ENCODE measurements at regions not wholly inside any gene's neighbourhood (a gene's known extent, or its start where the extent isn't known, plus 50 kb on each side); places are given as distances from the start of the nearest gene placed in this dataset.

- ATAC-seq (no peak), DNase-seq (no peak)
- intact Hi-C loops (cut with DNase I) = no loop called here
- H3K4me1 ChIP-seq = no peaks in the 10 kb centered on the region
- no peaks in the 10 kb centered on the region for H3K36me3 ChIP-seq (replicated peaks in 1 of 2; ENCODE audit: insufficient read depth in 1 of 2, low read depth in 2 of 2)
- no peak overlapping the region for H3K4me3 ChIP-seq
- H3K27me3 ChIP-seq = no peaks in the 10 kb centered on the region
- no peak overlapping the region for H3K27ac ChIP-seq
- TF ChIP-seq POLR2A (IDR thresholded peaks at IDR 0.05) (no peak), CTCF (IDR thresholded peaks at IDR 0.05) (no peak)
- WGBS, 2 donors = 69 to 71% methylated on average over 2 of the region's 2 CpGs
- no peaks in the 10 kb centered on the region for H3K9me3 ChIP-seq
These were observed 549.0 kb downstream of the MAT2B start for GRCh38 chr5:164054461-164054860.

- Histone ChIP-seq H3K27me3 (no peaks in the 10 kb centered on the region), H3K36me3 (replicated peaks in 1 of 2; ENCODE audit: insufficient read depth in 1 of 2, low read depth in 2 of 2) (no peaks in the 10 kb centered on the region), H3K27ac (no peak overlapping the region), H3K9me3 (no peaks in the 10 kb centered on the region), H3K4me3 (no peak overlapping the region), H3K4me1 (no peaks in the 10 kb centered on the region)
- no peak for DNase-seq
- no peak for ATAC-seq
- intact Hi-C loops (cut with DNase I) = no loop called here
- TF ChIP-seq POLR2A (IDR thresholded peaks at IDR 0.05) (no peak), CTCF (IDR thresholded peaks at IDR 0.05) (no peak)
- 56 to 60% methylated on average over 2 of the region's 2 CpGs for WGBS, 2 donors
These were observed 551.7 kb downstream of the MAT2B start for GRCh38 chr5:164057121-164057520.

- Histone ChIP-seq H3K9me3 (no peaks in the 10 kb centered on the region), H3K36me3 (replicated peaks in 1 of 2; ENCODE audit: insufficient read depth in 1 of 2, low read depth in 2 of 2) (no peaks in the 10 kb centered on the region), H3K27ac (no peak overlapping the region), H3K4me3 (no peak overlapping the region), H3K4me1 (no peaks in the 10 kb centered on the region), H3K27me3 (no peaks in the 10 kb centered on the region)
- intact Hi-C loops (cut with DNase I) = no loop called here
- no peak for TF ChIP-seq POLR2A (IDR thresholded peaks at IDR 0.05)
- TF ChIP-seq CTCF (IDR thresholded peaks at IDR 0.05) = no peak
- WGBS, 2 donors = 62 to 67% methylated on average over 3 of the region's 3 CpGs
- DNase-seq = no peak
- no peak for ATAC-seq
These were observed 553.2 kb downstream of the MAT2B start for GRCh38 chr5:164058621-164059020.

GRCh38 chr5:164059471-164059870, 554.1 kb downstream of the MAT2B start:
- H3K4me1 ChIP-seq = no peaks in the 10 kb centered on the region
- WGBS, 2 donors = 55 to 59% methylated on average over 2 of the region's 2 CpGs
- DNase-seq (no peak), ATAC-seq (no peak)
- no peaks in the 10 kb centered on the region for H3K9me3 ChIP-seq
- TF ChIP-seq CTCF (IDR thresholded peaks at IDR 0.05) = no peak
- TF ChIP-seq POLR2A (IDR thresholded peaks at IDR 0.05) = no peak
- H3K36me3 ChIP-seq (replicated peaks in 1 of 2; ENCODE audit: insufficient read depth in 1 of 2, low read depth in 2 of 2) = no peaks in the 10 kb centered on the region
- H3K27me3 ChIP-seq = no peaks in the 10 kb centered on the region
- H3K27ac ChIP-seq = no peak overlapping the region
- no peak overlapping the region for H3K4me3 ChIP-seq
- intact Hi-C loops (cut with DNase I) = no loop called here

GRCh38 chr5:164060786-164061355, 555.5 kb downstream of the MAT2B start:
- 57 to 72% methylated on average over 3 of the region's 3 CpGs for WGBS, 2 donors
- intact Hi-C loops (cut with DNase I) = no loop called here
- DNase-seq = no peak

More at GRCh38 chr5:164060786-164061355, 555.5 kb downstream of the MAT2B start:
- H3K27me3 ChIP-seq = no peaks in the 10 kb centered on the region
- H3K36me3 ChIP-seq (replicated peaks in 1 of 2; ENCODE audit: insufficient read depth in 1 of 2, low read depth in 2 of 2) = no peaks in the 10 kb centered on the region
- TF ChIP-seq POLR2A (IDR thresholded peaks at IDR 0.05) = no peak
- no peak for TF ChIP-seq CTCF (IDR thresholded peaks at IDR 0.05)
- no peak for ATAC-seq
- H3K9me3 ChIP-seq = no peaks in the 10 kb centered on the region
- H3K4me3 ChIP-seq = no peak overlapping the region
- no peaks in the 10 kb centered on the region for H3K4me1 ChIP-seq
- H3K27ac ChIP-seq = no peak overlapping the region
